CD8-positive, alpha-beta memory T cell (primary cell): ENCODE measurements at regions not wholly inside any gene's neighbourhood (a gene's known extent, or its start where the extent isn't known, plus 50 kb on each side); places are given as distances from the start of the nearest gene placed in this dataset.

ENCODE experiments used
- CTCF ChIA-PET: fragments of 350-600 bp; sonication (Branson Sonifier 250); formaldehyde crosslinking; loops from one replicate; lab custom pipeline; 2021; ENCODE audit warnings: antibody characterized with exemption; lab: Charles Lee
- POLR2A ChIA-PET: fragments of 350-600 bp; sonication (Branson Sonifier 250); formaldehyde crosslinking; loops from one replicate; lab custom pipeline; 2021; ENCODE audit warnings: antibody characterized with exemption; lab: Charles Lee
- DNase-seq, 5 donors: peaks; one replicate each; pipeline versions ENCODE4 v3.0.0 to v3.0.0-alpha.2; 2020 to 2022; ENCODE audit warnings: mixed read lengths in 1 of 5
- H3K27ac ChIP-seq: one replicate; pipeline ENCODE4 v1.7.0; 2013; ENCODE audit warnings: low read depth, mild to moderate bottlenecking, low read length, moderate library complexity
- H3K27me3 ChIP-seq: 2 replicates; pipeline ENCODE4 v1.7.0; 2013; ENCODE audit warnings: low read length, mild to moderate bottlenecking; ENCODE audit not compliant: insufficient read depth, poor library complexity, severe bottlenecking
- H3K36me3 ChIP-seq: 2 replicates; pipeline ENCODE4 v1.7.0; 2013; ENCODE audit warnings: mild to moderate bottlenecking, low read length, moderate library complexity; ENCODE audit not compliant: insufficient read depth
- H3K4me1 ChIP-seq: 2 replicates; pipeline ENCODE4 v1.7.0; 2013; ENCODE audit warnings: mild to moderate bottlenecking, low read length, moderate library complexity; ENCODE audit not compliant: insufficient read depth
- H3K4me3 ChIP-seq: 2 replicates; pipeline ENCODE4 v1.7.0; 2013; ENCODE audit warnings: mild to moderate bottlenecking, low read length
- H3K9me3 ChIP-seq: 2 replicates; pipeline ENCODE4 v1.7.0; 2013; ENCODE audit warnings: mild to moderate bottlenecking, low read length
- H3K27ac Mint-ChIP-seq, 8 donors: one replicate each; pipeline ENCODE4 v1.8.0; 2020 to 2021; ENCODE audit warnings: mixed read lengths in 8 of 8, mild to moderate bottlenecking in 6 of 8, inconsistent platforms in 3 of 8, moderate library complexity in 3 of 8
- H3K27me3 Mint-ChIP-seq, 2 donors: one replicate each; pipeline ENCODE4 v1.8.0; 2020 to 2021; ENCODE audit warnings: mixed read lengths in 2 of 2, mild to moderate bottlenecking in 1 of 2, moderate library complexity in 1 of 2
- H3K36me3 Mint-ChIP-seq, 3 donors: one replicate each; pipeline ENCODE4 v1.8.0; 2020 to 2021; ENCODE audit warnings: mixed read lengths in 3 of 3, inconsistent platforms in 1 of 3, mild to moderate bottlenecking in 1 of 3
- H3K4me1 Mint-ChIP-seq, 3 donors: one replicate each; pipeline ENCODE4 v1.8.0; 2020 to 2021; ENCODE audit warnings: mixed read lengths in 3 of 3, inconsistent platforms in 1 of 3, mild to moderate bottlenecking in 1 of 3
- H3K4me3 Mint-ChIP-seq, 7 donors: one replicate each; pipeline ENCODE4 v1.8.0; 2020 to 2021; ENCODE audit warnings: mixed read lengths in 7 of 7, mild to moderate bottlenecking in 6 of 7, moderate library complexity in 4 of 7, inconsistent platforms in 2 of 7
- H3K9me3 Mint-ChIP-seq, 5 donors: one replicate each; pipeline ENCODE4 v1.8.0; 2020 to 2022; ENCODE audit warnings: mixed read lengths in 5 of 5, mild to moderate bottlenecking in 3 of 5, moderate library complexity in 2 of 5, inconsistent platforms in 1 of 5

DNA sequence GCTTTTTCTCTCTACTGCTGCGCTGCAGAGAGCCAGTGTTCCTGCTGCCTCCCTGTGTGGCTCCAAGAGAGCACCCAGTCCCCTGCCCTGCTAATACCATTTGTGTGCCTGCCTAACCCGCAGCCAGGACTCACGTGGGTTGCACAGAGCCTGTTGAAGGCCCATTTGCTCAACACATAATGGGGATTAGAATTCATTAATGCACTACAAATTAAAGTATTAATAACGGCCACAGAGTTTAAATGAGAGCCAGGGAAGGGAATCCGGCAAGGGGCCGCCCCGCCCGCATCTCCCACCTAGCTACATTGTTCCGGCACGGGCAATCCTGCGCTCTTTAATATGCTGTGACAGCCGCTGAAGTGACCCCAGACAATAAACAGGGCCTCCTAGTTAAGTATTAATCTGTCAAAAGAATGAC, 211.3 kb downstream of the NXPE2 start:
- no peaks in the 10 kb centered on the region for H3K9me3 ChIP-seq

DNA sequence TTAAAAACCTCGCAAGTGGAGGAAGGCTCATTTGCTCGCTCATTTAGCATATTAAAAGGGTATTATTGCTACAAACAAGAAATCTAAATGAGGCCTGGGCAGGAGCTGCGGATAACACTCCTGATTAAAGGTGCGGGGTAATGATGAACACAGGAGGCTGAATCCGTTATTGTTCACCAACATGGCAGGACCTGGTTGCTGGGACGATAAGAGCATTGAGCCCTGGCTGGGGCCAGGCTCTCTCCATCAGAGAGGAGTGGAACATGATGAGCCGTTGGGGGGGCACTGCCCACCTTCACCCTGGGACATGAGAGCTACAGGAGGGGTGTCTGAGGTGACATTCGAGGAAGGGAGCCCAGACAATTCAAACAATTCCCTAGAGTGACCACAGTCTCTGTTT, 211.7 kb downstream of the NXPE2 start:
- H3K4me1 Mint-ChIP-seq = no peaks in the 10 kb centered on the region
- DNase-seq = no peak
- Histone ChIP-seq H3K27me3 (no peaks in the 10 kb centered on the region), H3K27ac (no peak overlapping the region), H3K9me3 (no peaks in the 10 kb centered on the region), H3K4me1 (no peaks in the 10 kb centered on the region), H3K4me3 (no peak overlapping the region), H3K36me3 (no peaks in the 10 kb centered on the region)
- no peak overlapping the region for H3K4me3 Mint-ChIP-seq
- peaks cover 0 to 3% (median 0%) of the 10 kb centered on the region in 3 donors for H3K36me3 Mint-ChIP-seq
- peaks cover 6 to 8% of the 10 kb centered on the region in 2 donors for H3K27me3 Mint-ChIP-seq
- CTCF ChIA-PET = no interaction called here
- H3K27ac Mint-ChIP-seq = no peak overlapping the region
- POLR2A ChIA-PET = no interaction called here
- peaks cover 0 to 3% (median 1%) of the 10 kb centered on the region in 5 donors for H3K9me3 Mint-ChIP-seq

More for the DNA sequence above, 211.3 kb downstream of the NXPE2 start:
- ChIA-PET CTCF (no interaction called here), POLR2A (no interaction called here)
- no peak for DNase-seq
- H3K9me3 Mint-ChIP-seq = peaks cover 0 to 3% (median 1%) of the 10 kb centered on the region in 5 donors
- H3K27me3 Mint-ChIP-seq = peaks cover 6 to 8% of the 10 kb centered on the region in 2 donors
- H3K27ac Mint-ChIP-seq = no peak overlapping the region
- H3K4me1 Mint-ChIP-seq = no peaks in the 10 kb centered on the region
- Histone ChIP-seq H3K36me3 (no peaks in the 10 kb centered on the region), H3K4me3 (no peak overlapping the region), H3K27me3 (no peaks in the 10 kb centered on the region), H3K4me1 (no peaks in the 10 kb centered on the region), H3K27ac (no peak overlapping the region)
- H3K36me3 Mint-ChIP-seq = peaks cover 0 to 3% (median 0%) of the 10 kb centered on the region in 3 donors
- H3K4me3 Mint-ChIP-seq = no peak overlapping the region

- no peaks in the 10 kb centered on the region for H3K36me3 ChIP-seq
- H3K9me3 ChIP-seq = no peaks in the 10 kb centered on the region
- no peaks in the 10 kb centered on the region for H3K27me3 ChIP-seq
- ChIA-PET POLR2A (no interaction called here), CTCF (interaction anchor here (1.7 kb wide), 1 partner anchor 11 kb away, joined by 4 read pairs; no protein-coding TSS in a partner anchor)
- no peak overlapping the region for H3K4me3 ChIP-seq
- Mint-ChIP-seq H3K4me1 (no peaks in the 10 kb centered on the region), H3K27me3 (peaks cover 0 to 5% of the 10 kb centered on the region in 2 donors), H3K27ac (no peak overlapping the region), H3K4me3 (no peak overlapping the region), H3K9me3 (peaks cover 0 to 1% (median 0%) of the 10 kb centered on the region in 5 donors), H3K36me3 (peaks cover 0 to 3% (median 0%) of the 10 kb centered on the region in 3 donors)
- no peak for DNase-seq
- H3K27ac ChIP-seq = no peak overlapping the region
- no peaks in the 10 kb centered on the region for H3K4me1 ChIP-seq
Observed at GRCh38 chr11:114891911-114892310, 213.6 kb downstream of the NXPE2 start.

GRCh38 chr11:114892381-114893197, 214.3 kb downstream of the NXPE2 start:
- Histone ChIP-seq H3K36me3 (no peaks in the 10 kb centered on the region), H3K4me1 (no peaks in the 10 kb centered on the region), H3K27ac (no peak overlapping the region), H3K9me3 (no peaks in the 10 kb centered on the region), H3K4me3 (no peak overlapping the region), H3K27me3 (no peaks in the 10 kb centered on the region)
- POLR2A ChIA-PET = no interaction called here
- no peaks in the 10 kb centered on the region for H3K4me1 Mint-ChIP-seq
- H3K4me3 Mint-ChIP-seq = peak overlapping the region in 1 of 7 donors; percentile 68
- H3K9me3 Mint-ChIP-seq = peaks cover 0 to 1% (median 0%) of the 10 kb centered on the region in 5 donors
- peaks cover 0 to 3% (median 0%) of the 10 kb centered on the region in 3 donors for H3K36me3 Mint-ChIP-seq
- peak overlapping the region in 1 of 8 donors; percentile 24 for H3K27ac Mint-ChIP-seq
- H3K27me3 Mint-ChIP-seq = peaks cover 3 to 4% of the 10 kb centered on the region in 2 donors
- CTCF ChIA-PET = interaction anchor here (1.7 kb wide), 1 partner anchor 11 kb away, joined by 4 read pairs; no protein-coding TSS in a partner anchor
- DNase-seq = no peak

DNA sequence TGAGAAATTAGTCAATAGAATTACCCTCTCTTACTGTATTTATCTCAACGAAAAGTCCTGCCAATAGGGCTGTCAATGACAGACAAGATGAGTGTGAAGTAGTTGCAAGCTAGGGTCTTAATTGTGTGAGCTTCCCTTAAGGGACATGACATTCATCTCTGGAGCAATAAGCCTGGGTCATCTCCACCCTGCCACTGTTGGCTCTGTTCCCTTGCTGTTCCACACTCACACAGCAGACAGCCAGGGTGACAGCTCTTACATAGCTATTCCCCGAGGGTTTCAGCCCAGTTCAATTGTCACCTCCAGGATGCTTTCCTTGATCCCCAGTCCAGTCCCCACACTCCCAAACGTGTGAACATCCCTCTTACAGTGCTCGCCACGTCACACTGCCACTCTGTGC, 215.0 kb downstream of the NXPE2 start:
- no peak overlapping the region for H3K4me3 Mint-ChIP-seq
- Histone ChIP-seq H3K27me3 (no peaks in the 10 kb centered on the region), H3K9me3 (no peaks in the 10 kb centered on the region), H3K4me1 (no peaks in the 10 kb centered on the region), H3K36me3 (no peaks in the 10 kb centered on the region), H3K27ac (no peak overlapping the region), H3K4me3 (no peak overlapping the region)
- peaks cover 0 to 3% (median 0%) of the 10 kb centered on the region in 3 donors for H3K36me3 Mint-ChIP-seq
- peaks cover 3 to 4% of the 10 kb centered on the region in 2 donors for H3K27me3 Mint-ChIP-seq
- no peak for DNase-seq
- ChIA-PET POLR2A (no interaction called here), CTCF (no interaction called here)
- no peaks in the 10 kb centered on the region for H3K4me1 Mint-ChIP-seq
- H3K27ac Mint-ChIP-seq = no peak overlapping the region
- H3K9me3 Mint-ChIP-seq = peaks cover 0 to 4% (median 0%) of the 10 kb centered on the region in 5 donors

- no peaks in the 10 kb centered on the region for H3K4me1 Mint-ChIP-seq
Observed at GRCh38 chr11:114896594-114896993, 218.3 kb downstream of the NXPE2 start.

GRCh38 chr11:114909866-114910265, 231.5 kb downstream of the NXPE2 start:
- DNase-seq = no peak
- Histone ChIP-seq H3K4me1 (no peaks in the 10 kb centered on the region), H3K4me3 (no peak overlapping the region), H3K27ac (no peak overlapping the region), H3K27me3 (no peaks in the 10 kb centered on the region), H3K36me3 (no peaks in the 10 kb centered on the region), H3K9me3 (no peaks in the 10 kb centered on the region)
- ChIA-PET CTCF (no interaction called here), POLR2A (no interaction called here)
- Mint-ChIP-seq H3K36me3 (no peaks in the 10 kb centered on the region), H3K4me1 (no peaks in the 10 kb centered on the region), H3K9me3 (peaks cover 0 to 2% (median 0%) of the 10 kb centered on the region in 5 donors), H3K27ac (peak overlapping the region in 1 of 8 donors; percentile 67), H3K4me3 (no peak overlapping the region), H3K27me3 (peaks cover 2 to 3% of the 10 kb centered on the region in 2 donors)

More at GRCh38 chr11:114896594-114896993, 218.3 kb downstream of the NXPE2 start:
- Mint-ChIP-seq H3K4me3 (no peak overlapping the region), H3K27me3 (peaks cover 4 to 7% of the 10 kb centered on the region in 2 donors), H3K9me3 (peaks cover 11 to 22% (median 13%) of the 10 kb centered on the region in 5 donors), H3K27ac (no peak overlapping the region), H3K36me3 (no peaks in the 10 kb centered on the region)
- POLR2A ChIA-PET = no interaction called here
- no peak overlapping the region for H3K4me3 ChIP-seq
- no peaks in the 10 kb centered on the region for H3K9me3 ChIP-seq
- no peaks in the 10 kb centered on the region for H3K27me3 ChIP-seq
- H3K36me3 ChIP-seq = no peaks in the 10 kb centered on the region
- H3K27ac ChIP-seq = no peak overlapping the region
- no peak for DNase-seq
- CTCF ChIA-PET = no interaction called here
- H3K4me1 ChIP-seq = no peaks in the 10 kb centered on the region

DNA sequence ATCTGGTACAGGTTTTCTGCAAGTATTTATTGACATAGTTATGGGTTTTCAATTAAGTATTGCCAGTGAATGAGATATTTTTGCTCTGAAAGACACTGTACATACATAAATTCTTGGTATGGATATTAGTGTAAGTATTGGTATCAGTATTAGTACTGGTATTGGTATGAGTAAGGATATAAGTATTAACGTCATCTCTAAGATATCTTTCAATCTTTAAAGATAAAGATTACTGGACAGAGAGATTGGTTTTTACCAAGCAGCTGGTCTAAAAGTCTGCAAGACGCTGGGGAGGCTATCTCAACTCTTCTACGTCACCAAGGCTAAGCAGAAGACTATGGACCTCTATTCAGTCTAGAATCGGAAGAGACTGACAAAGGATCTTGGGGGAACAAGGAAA, 234.5 kb downstream of the NXPE2 start:
- Mint-ChIP-seq H3K9me3 (no peaks in the 10 kb centered on the region), H3K27ac (no peak overlapping the region), H3K27me3 (peaks cover 2 to 3% of the 10 kb centered on the region in 2 donors), H3K4me1 (no peaks in the 10 kb centered on the region), H3K4me3 (no peak overlapping the region), H3K36me3 (no peaks in the 10 kb centered on the region)
- Histone ChIP-seq H3K4me3 (no peak overlapping the region), H3K36me3 (no peaks in the 10 kb centered on the region), H3K4me1 (no peaks in the 10 kb centered on the region), H3K27ac (no peak overlapping the region), H3K9me3 (no peaks in the 10 kb centered on the region), H3K27me3 (no peaks in the 10 kb centered on the region)
- CTCF ChIA-PET = no interaction called here
- no peak for DNase-seq
- POLR2A ChIA-PET = no interaction called here
